Spleen (tissue), 7 donors: ENCODE measurements at regions not wholly inside any gene's neighbourhood (a gene's known extent, or its start where the extent isn't known, plus 50 kb on each side); places are given as distances from the start of the nearest gene placed in this dataset.

Experiments used
- CTCF ChIP-seq, 11 experiments: fragments of 200-600 bp in 7 of 11; fragments of 450-650 bp in 4 of 11; sonication (generic) in 4 of 11; IDR thresholded peaks in 8 of 11; conservative IDR thresholded peaks in 3 of 11; 1 replicate in 7 of 11; 2 replicates in 4 of 11; pipeline versions ENCODE4 v1.4.0 to v1.8.0; 2016 to 2021; ENCODE audit warnings: antibody characterized with exemption in 11 of 11, inconsistent platforms in 4 of 11, mild to moderate bottlenecking in 1 of 11
- POLR2A ChIP-seq, 3 donors: fragments of 450-650 bp; IDR thresholded peaks; one replicate each; pipeline ENCODE4 v1.5.1; 2017; ENCODE audit warnings: antibody characterized with exemption in 3 of 3, mild to moderate bottlenecking in 1 of 3
- donor health status: DM: no; HTN: no; CAD: no; lungs with moderate emphysema.
- donor health status: DM: no; HTN: no; CAD: no.
- donor health status: DM: no; HTN: no; CAD: no.

- TF ChIP-seq POLR2A (IDR thresholded peaks at IDR 0.05) (no peak), CTCF (IDR thresholded peaks at IDR 0.05 in 8 of 11, conservative IDR thresholded peaks at IDR 0.05 in 3 of 11) (no peak)
These were observed 478.2 kb upstream of the CDH11 start for GRCh38 chr16:65600046-65600445.
